GM12892 (cell line): ENCODE measurements at regions not wholly inside any gene's neighbourhood (a gene's known extent, or its start where the extent isn't known, plus 50 kb on each side); places are given as distances from the start of the nearest gene placed in this dataset.

Experiments used
- POLR2A ChIP-seq: IDR thresholded peaks from 2 replicates; pipeline ENCODE4 v1.6.1; 2011; ENCODE audit warnings: low read depth, low read length, control low read depth
- POLR2AphosphoS5 ChIP-seq: IDR thresholded peaks from 2 replicates; pipeline ENCODE4 v1.6.1; 2011; ENCODE audit warnings: low read depth, low read length, control low read depth
- TAF1 ChIP-seq: IDR thresholded peaks from 2 replicates; pipeline ENCODE4 v1.6.1; 2011; ENCODE audit warnings: low read depth, mild to moderate bottlenecking, control low read depth, low read length, borderline replicate concordance

DNA sequence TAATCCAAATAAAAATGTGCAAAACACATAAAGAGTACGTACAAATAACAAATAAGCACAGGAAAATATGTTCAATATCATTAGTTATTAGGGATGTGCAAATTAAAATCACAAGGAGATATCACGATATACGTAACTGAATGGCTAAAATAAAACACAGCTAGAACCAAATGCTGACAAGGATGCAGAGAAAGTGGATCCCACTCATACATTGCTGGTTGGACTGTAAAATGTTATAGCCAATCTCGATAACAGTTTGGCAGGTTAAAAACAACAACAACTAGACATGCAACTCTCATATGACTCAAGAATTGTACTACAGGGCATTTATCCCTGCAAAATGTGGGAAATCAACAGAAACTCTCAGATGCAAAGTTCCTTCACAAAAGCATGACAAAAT is 553.9 kb downstream of the ADCYAP1 start:
- TF ChIP-seq POLR2A: no peak
- TF ChIP-seq TAF1: no peak
- no peak for TF ChIP-seq POLR2AphosphoS5
